WTC11 (cell line): ENCODE measurements at regions not wholly inside any gene's neighbourhood (a gene's known extent, or its start where the extent isn't known, plus 50 kb on each side); places are given as distances from the start of the nearest gene placed in this dataset.

Experiments used
- ATAC-seq: fragments of 200-7000 bp; cut with Tn5 transposase; 2 replicates; pipeline ENCODE4 v1.10.0; 2021; ENCODE audit warnings: mild to moderate bottlenecking, moderate library complexity
- CTCF ChIA-PET: fragments of 300-600 bp; sonication (Branson Sonifier 250); formaldehyde crosslinking; loops from one replicate; lab custom pipeline; 2021; ENCODE audit warnings: antibody characterized with exemption; lab: Charles Lee
- POLR2A ChIA-PET: fragments of 350-600 bp; sonication (Branson Sonifier 250); formaldehyde crosslinking; loops from one replicate; lab custom pipeline; 2021; ENCODE audit warnings: antibody characterized with exemption; lab: Charles Lee
- DNase-seq: peaks from one replicate; pipeline ENCODE4 v3.0.0; 2021; ENCODE audit warnings: low spot score
- H3K27ac Mint-ChIP-seq: 2 replicates; pipeline ENCODE4 v1.8.0; 2021; ENCODE audit warnings: mixed read lengths
- H3K27me3 Mint-ChIP-seq: 2 replicates; pipeline ENCODE4 v1.8.0; 2021; ENCODE audit warnings: low read depth, mild to moderate bottlenecking, moderate library complexity, mixed read lengths
- H3K36me3 Mint-ChIP-seq: 2 replicates; pipeline ENCODE4 v1.8.0; 2021; ENCODE audit warnings: mixed read lengths
- H3K4me1 Mint-ChIP-seq: 2 replicates; pipeline ENCODE4 v1.8.0; 2022; ENCODE audit warnings: mixed read lengths
- H3K4me3 Mint-ChIP-seq: 2 replicates; pipeline ENCODE4 v1.8.0; 2021; ENCODE audit warnings: mild to moderate bottlenecking, moderate library complexity, mixed read lengths
- H3K9me3 Mint-ChIP-seq: 2 replicates; pipeline ENCODE4 v1.8.0; 2021; ENCODE audit warnings: mixed read lengths
- CTCF ChIP-seq: fragments of 200-600 bp; IDR thresholded peaks from 2 replicates; pipeline ENCODE4 v1.8.0; 2022; ENCODE audit warnings: antibody characterized with exemption
- E2F4 ChIP-seq: sonication (generic); formaldehyde crosslinking; IDR thresholded peaks from 2 replicates; pipeline ENCODE4 v1.8.1; 2022; ENCODE audit warnings: low read depth, mild to moderate bottlenecking, moderate library complexity, missing genetic modification reagents, borderline replicate concordance
- EMX1 ChIP-seq: fragments of 250-450 bp; sonication (Bioruptor Pico); IDR thresholded peaks from 2 replicates; pipeline ENCODE4 v1.8.0; 2021; ENCODE audit warnings: mild to moderate bottlenecking
- PRRX2 ChIP-seq: fragments of 250-450 bp; sonication (Bioruptor Pico); IDR thresholded peaks from 2 replicates; pipeline ENCODE4 v1.8.0; 2021; ENCODE audit warnings: mild to moderate bottlenecking
- SOX15 ChIP-seq: fragments of 250-450 bp; sonication (Bioruptor Pico); IDR thresholded peaks from 2 replicates; pipeline ENCODE4 v1.9.0; 2021; ENCODE audit warnings: mild to moderate bottlenecking
- ZNF138 ChIP-seq: sonication (generic); formaldehyde crosslinking; conservative IDR thresholded peaks from 2 replicates; pipeline ENCODE4 v1.8.1; 2022; ENCODE audit warnings: mild to moderate bottlenecking, moderate library complexity, missing genetic modification reagents
- ZNF219 ChIP-seq: sonication (generic); formaldehyde crosslinking; IDR thresholded peaks from 2 replicates; pipeline ENCODE4 v1.8.0; 2023; ENCODE audit warnings: missing genetic modification reagents, mild to moderate bottlenecking, borderline replicate concordance
- TF ChIP-seq, protein P1 (sequence below): fragments of 250-450 bp; sonication (Bioruptor Pico); IDR thresholded peaks from 2 replicates; pipeline ENCODE4 v1.9.0; 2021; ENCODE audit warnings: mild to moderate bottlenecking
- TF ChIP-seq, protein P2 (sequence below): sonication (generic); formaldehyde crosslinking; IDR thresholded peaks from 2 replicates; pipeline ENCODE4 v1.8.1; 2022; ENCODE audit warnings: mild to moderate bottlenecking, moderate library complexity, missing genetic modification reagents

GRCh38 chr12:114858388-114859146 lies 174.6 kb upstream of the TBX3 start:
- ChIA-PET POLR2A (no interaction called here), CTCF (interaction anchor here (0.6 kb wide), 2 partner anchors 39 to 106 kb away, joined by 3 read pairs; no protein-coding TSS in a partner anchor)
- ATAC-seq (peak; percentile 90), DNase-seq (peak; percentile 36)
- Mint-ChIP-seq H3K36me3 (peaks cover 4% of the 10 kb centered on the region), H3K4me3 (no peak overlapping the region), H3K27ac (no peak overlapping the region), H3K9me3 (peaks cover 42% of the 10 kb centered on the region), H3K27me3 (no peaks in the 10 kb centered on the region; the same call in none of the 2 replicates), H3K4me1 (no peaks in the 10 kb centered on the region)
- no peak for TF ChIP-seq ZNF138 (CRISPR knock-in tag)
- peak; percentile 54 for TF ChIP-seq CTCF

GRCh38 chr12:114855678-114856077 lies 171.7 kb upstream of the TBX3 start:
- H3K4me1 Mint-ChIP-seq: no peaks in the 10 kb centered on the region
- H3K36me3 Mint-ChIP-seq: peaks cover 4% of the 10 kb centered on the region
- no peaks in the 10 kb centered on the region; the same call in none of the 2 replicates for H3K27me3 Mint-ChIP-seq
- H3K27ac Mint-ChIP-seq: no peak overlapping the region
- no peak for DNase-seq
- POLR2A ChIA-PET: no interaction called here
- ATAC-seq: no peak
- TF ChIP-seq E2F4 (CRISPR knock-in tag): no peak
- H3K4me3 Mint-ChIP-seq: no peak overlapping the region
- H3K9me3 Mint-ChIP-seq: peaks cover 43% of the 10 kb centered on the region
- CTCF ChIA-PET: no interaction called here

GRCh38 chr12:114852976-114853529 lies 169.1 kb upstream of the TBX3 start:
- H3K36me3 Mint-ChIP-seq: peaks cover 4% of the 10 kb centered on the region
- no peak for DNase-seq
- ChIA-PET CTCF (no interaction called here), POLR2A (no interaction called here)
- no peaks in the 10 kb centered on the region; the same call in none of the 2 replicates for H3K27me3 Mint-ChIP-seq
- peaks cover 37% of the 10 kb centered on the region for H3K9me3 Mint-ChIP-seq
- ATAC-seq: no peak
- no peaks in the 10 kb centered on the region for H3K4me1 Mint-ChIP-seq
- H3K27ac Mint-ChIP-seq: no peak overlapping the region
- no peak overlapping the region for H3K4me3 Mint-ChIP-seq
- TF ChIP-seq, protein P1, sequence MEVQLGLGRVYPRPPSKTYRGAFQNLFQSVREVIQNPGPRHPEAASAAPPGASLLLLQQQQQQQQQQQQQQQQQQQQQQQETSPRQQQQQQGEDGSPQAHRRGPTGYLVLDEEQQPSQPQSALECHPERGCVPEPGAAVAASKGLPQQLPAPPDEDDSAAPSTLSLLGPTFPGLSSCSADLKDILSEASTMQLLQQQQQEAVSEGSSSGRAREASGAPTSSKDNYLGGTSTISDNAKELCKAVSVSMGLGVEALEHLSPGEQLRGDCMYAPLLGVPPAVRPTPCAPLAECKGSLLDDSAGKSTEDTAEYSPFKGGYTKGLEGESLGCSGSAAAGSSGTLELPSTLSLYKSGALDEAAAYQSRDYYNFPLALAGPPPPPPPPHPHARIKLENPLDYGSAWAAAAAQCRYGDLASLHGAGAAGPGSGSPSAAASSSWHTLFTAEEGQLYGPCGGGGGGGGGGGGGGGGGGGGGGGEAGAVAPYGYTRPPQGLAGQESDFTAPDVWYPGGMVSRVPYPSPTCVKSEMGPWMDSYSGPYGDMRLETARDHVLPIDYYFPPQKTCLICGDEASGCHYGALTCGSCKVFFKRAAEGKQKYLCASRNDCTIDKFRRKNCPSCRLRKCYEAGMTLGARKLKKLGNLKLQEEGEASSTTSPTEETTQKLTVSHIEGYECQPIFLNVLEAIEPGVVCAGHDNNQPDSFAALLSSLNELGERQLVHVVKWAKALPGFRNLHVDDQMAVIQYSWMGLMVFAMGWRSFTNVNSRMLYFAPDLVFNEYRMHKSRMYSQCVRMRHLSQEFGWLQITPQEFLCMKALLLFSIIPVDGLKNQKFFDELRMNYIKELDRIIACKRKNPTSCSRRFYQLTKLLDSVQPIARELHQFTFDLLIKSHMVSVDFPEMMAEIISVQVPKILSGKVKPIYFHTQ (CRISPR knock-in tag): no peak
- TF ChIP-seq, protein P2, sequence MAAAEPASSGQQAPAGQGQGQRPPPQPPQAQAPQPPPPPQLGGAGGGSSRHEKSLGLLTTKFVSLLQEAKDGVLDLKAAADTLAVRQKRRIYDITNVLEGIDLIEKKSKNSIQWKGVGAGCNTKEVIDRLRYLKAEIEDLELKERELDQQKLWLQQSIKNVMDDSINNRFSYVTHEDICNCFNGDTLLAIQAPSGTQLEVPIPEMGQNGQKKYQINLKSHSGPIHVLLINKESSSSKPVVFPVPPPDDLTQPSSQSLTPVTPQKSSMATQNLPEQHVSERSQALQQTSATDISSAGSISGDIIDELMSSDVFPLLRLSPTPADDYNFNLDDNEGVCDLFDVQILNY (CRISPR knock-in tag): no peak

GRCh38 chr12:114851981-114852380 lies 168.0 kb upstream of the TBX3 start:
- CTCF ChIA-PET: no interaction called here
- Mint-ChIP-seq H3K27ac (no peak overlapping the region), H3K4me1 (no peaks in the 10 kb centered on the region), H3K27me3 (no peaks in the 10 kb centered on the region; the same call in none of the 2 replicates), H3K4me3 (no peak overlapping the region), H3K36me3 (peaks cover 4% of the 10 kb centered on the region), H3K9me3 (peaks cover 32% of the 10 kb centered on the region)
- ATAC-seq: no peak
- POLR2A ChIA-PET: no interaction called here
- DNase-seq: no peak
- TF ChIP-seq PRRX2 (CRISPR knock-in tag): no peak
- TF ChIP-seq ZNF219 (CRISPR knock-in tag): no peak
- TF ChIP-seq SOX15: no peak
- no peak for TF ChIP-seq CTCF
- no peak for TF ChIP-seq EMX1 (CRISPR knock-in tag)
